MM.1S (cell line): ENCODE measurements at regions not wholly inside any gene's neighbourhood (a gene's known extent, or its start where the extent isn't known, plus 50 kb on each side); places are given as distances from the start of the nearest gene placed in this dataset.

Experiments used
- CTCF ChIP-seq: fragments of 300-600 bp; sonication (generic); IDR thresholded peaks from 2 replicates; pipeline ENCODE4 v1.5.1; 2016; ENCODE audit warnings: antibody characterized with exemption, low read length, mixed read lengths
- EZH2 ChIP-seq: fragments of 300-600 bp; sonication (generic); optimal IDR thresholded peaks from 2 replicates; pipeline ENCODE3; 2017; ENCODE audit warnings: low read depth, mild to moderate bottlenecking, antibody characterized with exemption, low read length, mixed read lengths
- EZH2phosphoT487 ChIP-seq: fragments of 300-600 bp; sonication (generic); IDR thresholded peaks from 2 replicates; pipeline ENCODE4 v1.6.1; 2018; ENCODE audit warnings: antibody characterized with exemption, low read length

- TF ChIP-seq CTCF (no peak), EZH2 (no peak), EZH2phosphoT487 (no peak)
Observed at GRCh38 chr2:16038621-16039020, 98.3 kb downstream of the MYCN start.
